Pancreas (tissue), 10 donors: ENCODE measurements at regions not wholly inside any gene's neighbourhood (a gene's known extent, or its start where the extent isn't known, plus 50 kb on each side); places are given as distances from the start of the nearest gene placed in this dataset.

ENCODE experiments used
- ATAC-seq, 4 donors: fragments of 200-7000 bp; cut with Tn5 transposase; one replicate each; pipeline versions ENCODE4 v1.8.0 to v1.9.1; 2020; ENCODE audit warnings: mild to moderate bottlenecking in 4 of 4, moderate library complexity in 4 of 4
- DNase-seq, 6 donors: peaks; one replicate each; pipeline ENCODE4 v3.0.0-alpha.2; 2020
- FAIRE-seq: peaks from 2 replicates; lab custom pipeline; 2012; peaks lifted over from hg19 to GRCh38; lab: Jason Lieb, UNC
- H3K27ac ChIP-seq, 4 donors: fragments of 200-600 bp; sonication (generic); 1 replicate in 3 of 4; 2 replicates in 1 of 4; pipeline versions ENCODE4 v1.5.0 to v1.8.0; 2020
- H3K27me3 ChIP-seq, 4 donors: fragments of 200-600 bp; one replicate each; pipeline ENCODE4 v1.8.0; 2021
- H3K36me3 ChIP-seq, 3 donors: fragments of 200-600 bp; sonication (generic) in 1 of 3; one replicate each; pipeline versions ENCODE4 v1.5.0 to v1.8.0; 2020 to 2021
- H3K4me1 ChIP-seq, 3 donors: fragments of 200-600 bp; one replicate each; pipeline ENCODE4 v1.8.0; 2021
- H3K4me3 ChIP-seq, 4 donors: fragments of 200-600 bp; sonication (generic) in 2 of 4; one replicate each; pipeline versions ENCODE4 v1.5.0 to v1.8.0; 2020 to 2021
- H3K9me3 ChIP-seq, 4 donors: fragments of 200-600 bp; one replicate each; pipeline ENCODE4 v1.8.0; 2021
- CTCF ChIP-seq, 4 donors: fragments of 200-600 bp; sonication (generic) in 3 of 4; IDR thresholded peaks; one replicate each; pipeline versions ENCODE4 v1.5.0 to v1.8.0; 2021; ENCODE audit warnings: antibody characterized with exemption in 4 of 4
- WGBS, 2 donors: extraction: QIAGEN DNeasy Blood & Tissue Kit; methylation state at CpG; one replicate each; pipeline ENCODE4 v1.1.7; 2013; 5-methylcytosine and 5-hydroxymethylcytosine counted together
- intact Hi-C, 3 donors: fragments of 100-400 bp; cut with DNase I; formaldehyde crosslinking; loops; one replicate each; pipeline versions ENCODE4 v1.11.1 to v1.14.2; 2022
- donor health status: healthy with polysubstance abuse.
- donor health status: DM: no; HTN: no; CAD: no; lungs with moderate emphysema.
- donor health status: DM: no; HTN: no; CAD: no.
- donor health status: control.
- donor health status: control.
- donor health status: Bipolar disorder and iron deficiency.
- donor health status: DM: yes; HTN: yes; CAD: no.
- donor health status: DM: no; HTN: no; CAD: no.
- donor health status: DM: no; HTN: no; CAD: no.
- donor health status: DM: yes; HTN: yes; CAD: no.

- Histone ChIP-seq H3K27me3 (no peaks in the 10 kb centered on the region), H3K27ac (no peak overlapping the region), H3K4me1 (no peaks in the 10 kb centered on the region), H3K36me3 (no peaks in the 10 kb centered on the region), H3K4me3 (no peak overlapping the region), H3K9me3 (no peaks in the 10 kb centered on the region)
- no peak for DNase-seq
- FAIRE-seq = no peak
- no peak for TF ChIP-seq CTCF (IDR thresholded peaks at IDR 0.05)
- intact Hi-C loops = no loop called here
- ATAC-seq = no peak
- 88 to 90% methylated on average over 1 of the region's 1 CpG for WGBS, 2 donors
These were observed 144.9 kb downstream of the FBXO8 start for GRCh38 chr4:174138616-174139015.

- DNase-seq (no peak), FAIRE-seq (no peak), ATAC-seq (no peak)
- intact Hi-C loops = no loop called here
- H3K36me3 ChIP-seq = no peaks in the 10 kb centered on the region
- H3K27me3 ChIP-seq = no peaks in the 10 kb centered on the region
- 42 to 51% methylated on average over 2 of the region's 2 CpGs for WGBS, 2 donors
- no peak overlapping the region for H3K4me3 ChIP-seq
- TF ChIP-seq CTCF (IDR thresholded peaks at IDR 0.05) = no peak
- no peaks in the 10 kb centered on the region for H3K9me3 ChIP-seq
- H3K27ac ChIP-seq = no peak overlapping the region
- H3K4me1 ChIP-seq = no peaks in the 10 kb centered on the region
These were observed 145.8 kb downstream of the FBXO8 start for GRCh38 chr4:174137698-174138097.

- Histone ChIP-seq H3K9me3 (no peaks in the 10 kb centered on the region), H3K36me3 (no peaks in the 10 kb centered on the region), H3K4me1 (no peaks in the 10 kb centered on the region), H3K4me3 (no peak overlapping the region), H3K27me3 (no peaks in the 10 kb centered on the region), H3K27ac (no peak overlapping the region)
- intact Hi-C loops = no loop called here
- ATAC-seq = no peak
- no peak for TF ChIP-seq CTCF (IDR thresholded peaks at IDR 0.05)
- FAIRE-seq = no peak
- DNase-seq = no peak
- WGBS, 2 donors = 15 to 20% methylated on average over 12 of the region's 12 CpGs
These were observed 147.5 kb downstream of the FBXO8 start for GRCh38 chr4:174135936-174136406.

GRCh38 chr4:174135530-174135929, 147.9 kb downstream of the FBXO8 start:
- WGBS, 2 donors = 36 to 41% methylated on average over 1 of the region's 1 CpG
- FAIRE-seq (no peak), ATAC-seq (no peak), DNase-seq (no peak)
- Histone ChIP-seq H3K9me3 (no peaks in the 10 kb centered on the region), H3K4me1 (no peaks in the 10 kb centered on the region), H3K36me3 (no peaks in the 10 kb centered on the region), H3K27me3 (no peaks in the 10 kb centered on the region), H3K4me3 (no peak overlapping the region), H3K27ac (no peak overlapping the region)
- intact Hi-C loops = no loop called here
- TF ChIP-seq CTCF (IDR thresholded peaks at IDR 0.05) = no peak

GRCh38 chr4:174134361-174134760, 149.1 kb downstream of the FBXO8 start:
- 91 to 98% methylated on average over 2 of the region's 2 CpGs for WGBS, 2 donors
- Histone ChIP-seq H3K27ac (no peak overlapping the region), H3K4me1 (no peaks in the 10 kb centered on the region), H3K4me3 (no peak overlapping the region), H3K9me3 (no peaks in the 10 kb centered on the region), H3K27me3 (no peaks in the 10 kb centered on the region), H3K36me3 (no peaks in the 10 kb centered on the region)
- no peak for TF ChIP-seq CTCF (IDR thresholded peaks at IDR 0.05)
- FAIRE-seq = no peak
- ATAC-seq = no peak
- DNase-seq = no peak
- intact Hi-C loops = no loop called here
